Heart right ventricle (tissue), 16 donors: ENCODE measurements at regions not wholly inside any gene's neighbourhood (a gene's known extent, or its start where the extent isn't known, plus 50 kb on each side); places are given as distances from the start of the nearest gene placed in this dataset.

Source experiments
- ATAC-seq, 8 donors: fragments of 200-7000 bp; cut with Tn5 transposase; one replicate each; pipeline ENCODE4 v1.9.1; 2020; ENCODE audit warnings: mild to moderate bottlenecking in 8 of 8, moderate library complexity in 8 of 8, moderate number of reproducible peaks in 1 of 8
- DNase-seq, 2 donors: peaks; one replicate each; pipeline ENCODE4 v3.0.0-alpha.2; 2020
- H3K27ac ChIP-seq, 10 donors: fragments of 200-600 bp; sonication (generic) in 2 of 10; one replicate each; pipeline versions ENCODE4 v1.5.0 to v1.8.0; 2020 to 2022; ENCODE audit warnings: mild to moderate bottlenecking in 3 of 10
- H3K27me3 ChIP-seq, 7 donors: fragments of 200-600 bp; one replicate each; pipeline ENCODE4 v1.8.0; 2021 to 2022; ENCODE audit warnings: mild to moderate bottlenecking in 2 of 7
- H3K36me3 ChIP-seq, 9 donors: fragments of 200-600 bp; sonication (generic) in 1 of 9; one replicate each; pipeline versions ENCODE4 v1.5.0 to v1.8.0; 2020 to 2022; ENCODE audit warnings: mild to moderate bottlenecking in 2 of 9
- H3K4me1 ChIP-seq, 9 donors: fragments of 200-600 bp; sonication (generic) in 1 of 9; one replicate each; pipeline versions ENCODE4 v1.5.0 to v1.8.0; 2020 to 2022; ENCODE audit warnings: mild to moderate bottlenecking in 4 of 9
- H3K4me3 ChIP-seq, 10 donors: fragments of 200-600 bp; sonication (generic) in 2 of 10; one replicate each; pipeline versions ENCODE4 v1.5.0 to v1.8.0; 2020 to 2022; ENCODE audit warnings: mild to moderate bottlenecking in 7 of 10, moderate library complexity in 2 of 10
- H3K9me3 ChIP-seq, 11 donors: fragments of 200-600 bp in 10 of 11; sonication (generic) in 2 of 11; one replicate each; pipeline versions ENCODE4 v1.5.0 to v1.8.0; 2013 to 2022; ENCODE audit warnings: mild to moderate bottlenecking in 2 of 11, control low read depth in 1 of 11, moderate library complexity in 1 of 11
- WGBS, 2 donors: extraction: QIAGEN DNeasy Blood & Tissue Kit; methylation state at CpG; one replicate each; pipeline ENCODE4 v1.1.7; 2013; ENCODE audit warnings: inconsistent platforms in 1 of 2; 5-methylcytosine and 5-hydroxymethylcytosine counted together
- intact Hi-C, 10 donors: fragments of 100-400 bp; cut with DNase I; formaldehyde crosslinking; loops; one replicate each; pipeline versions ENCODE4 v1.11.1 to v1.14.2; 2022
- TF ChIP-seq, protein P1 (sequence below), 9 donors: fragments of 200-600 bp; sonication (generic) in 2 of 9; IDR thresholded peaks; one replicate each; pipeline versions ENCODE4 v1.5.0 to v1.8.0; 2021 to 2022; ENCODE audit warnings: antibody characterized with exemption in 9 of 9, mild to moderate bottlenecking in 5 of 9, moderate library complexity in 1 of 9
- donor health status: Arrhythmogenic right ventricular cardiomyopathy.
- donor health status: ischemic (EF 13 %, LVEDD 7.1; RV severe dilation, severe dysfunction).
- donor health status: healthy with polysubstance abuse.
- donor health status: DM: no; HTN: yes; CAD: no.
- donor health status: DM: no; HTN: no; CAD: no.
- donor health status: ischemic (EF 25% LVEDD 6.9; RV normal size, moderate dysfunction).
- donor health status: ischemic (EF 25% LVEDD 5.7; RV mildly dilated, moderate dysfunction).
- donor health status: healthy.
- donor health status: DM: yes; HTN: yes; CAD: no.
- donor health status: Ischemic cardiomyopathy.
- donor health status: ischemic (EF 35%, LVEDD 5.7; RV mildly dilated, moderate dysfunction).
- donor health status: nonischemic (EF 11% LVEDD 7.7; RV severe dilation, severe dysfunction).
- donor health status: DM: yes; HTN: yes; CAD: no.
- donor health status: PGD.
- donor health status: ischemic (EF 29% LVEDD 5.4; RV normal size, mild dysfunction).
- donor health status: nonischemic (EF 23%, LVEDD 6.1; RV moderate dilation, normal function).

DNA sequence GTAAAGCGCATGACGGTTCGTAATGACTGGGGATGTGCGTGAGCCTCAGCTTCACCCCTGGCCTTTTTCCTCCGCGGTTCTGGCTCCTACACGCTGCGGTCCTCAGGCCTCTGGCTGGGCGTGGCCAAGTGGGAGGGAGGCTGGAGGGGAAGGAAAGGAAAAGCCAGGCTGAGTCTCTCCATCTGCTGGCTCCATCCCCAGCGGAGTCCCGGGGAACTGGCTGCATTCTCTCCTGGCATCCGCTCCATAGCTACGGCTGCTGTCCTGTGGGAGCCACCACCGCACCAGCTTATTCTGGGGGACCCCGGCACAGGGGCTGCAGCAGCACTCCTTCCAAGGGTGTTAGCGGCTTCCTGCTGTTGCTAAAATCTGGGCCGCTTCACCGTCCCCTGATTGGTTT is 68.2 kb upstream of the SLC24A4 start:
- Histone ChIP-seq H3K27me3 (peaks cover 0 to 62% (median 52%) of the 10 kb centered on the region in 7 donors), H3K27ac (no peak overlapping the region), H3K4me3 (peak overlapping the region in 5 of 10 donors; percentile 2 to 26 (median 21)), H3K9me3 (no peaks in the 10 kb centered on the region), H3K36me3 (no peaks in the 10 kb centered on the region), H3K4me1 (peaks cover 0 to 17% (median 0%) of the 10 kb centered on the region in 9 donors)
- TF ChIP-seq, protein P1, sequence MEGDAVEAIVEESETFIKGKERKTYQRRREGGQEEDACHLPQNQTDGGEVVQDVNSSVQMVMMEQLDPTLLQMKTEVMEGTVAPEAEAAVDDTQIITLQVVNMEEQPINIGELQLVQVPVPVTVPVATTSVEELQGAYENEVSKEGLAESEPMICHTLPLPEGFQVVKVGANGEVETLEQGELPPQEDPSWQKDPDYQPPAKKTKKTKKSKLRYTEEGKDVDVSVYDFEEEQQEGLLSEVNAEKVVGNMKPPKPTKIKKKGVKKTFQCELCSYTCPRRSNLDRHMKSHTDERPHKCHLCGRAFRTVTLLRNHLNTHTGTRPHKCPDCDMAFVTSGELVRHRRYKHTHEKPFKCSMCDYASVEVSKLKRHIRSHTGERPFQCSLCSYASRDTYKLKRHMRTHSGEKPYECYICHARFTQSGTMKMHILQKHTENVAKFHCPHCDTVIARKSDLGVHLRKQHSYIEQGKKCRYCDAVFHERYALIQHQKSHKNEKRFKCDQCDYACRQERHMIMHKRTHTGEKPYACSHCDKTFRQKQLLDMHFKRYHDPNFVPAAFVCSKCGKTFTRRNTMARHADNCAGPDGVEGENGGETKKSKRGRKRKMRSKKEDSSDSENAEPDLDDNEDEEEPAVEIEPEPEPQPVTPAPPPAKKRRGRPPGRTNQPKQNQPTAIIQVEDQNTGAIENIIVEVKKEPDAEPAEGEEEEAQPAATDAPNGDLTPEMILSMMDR (IDR thresholded peaks at IDR 0.05) = no peak
- ATAC-seq (peak; percentile 55 to 92 (median 84)), DNase-seq (peak; percentile 56)
- 11 to 12% methylated on average over 18 of the region's 18 CpGs for WGBS, 2 donors
- intact Hi-C loops = no loop called here

GRCh38 chr14:92258934-92259333 is 64.0 kb upstream of the SLC24A4 start:
- H3K4me3 ChIP-seq = no peak overlapping the region
- WGBS, 2 donors = 63 to 65% methylated on average over 3 of the region's 3 CpGs
- no peaks in the 10 kb centered on the region for H3K36me3 ChIP-seq
- intact Hi-C loops = no loop called here
- DNase-seq (no peak), ATAC-seq (no peak)
- TF ChIP-seq, protein P1 (IDR thresholded peaks at IDR 0.05) = no peak
- H3K27me3 ChIP-seq = peaks cover 0 to 42% (median 34%) of the 10 kb centered on the region in 7 donors
- peaks cover 0 to 32% (median 0%) of the 10 kb centered on the region in 9 donors for H3K4me1 ChIP-seq
- no peaks in the 10 kb centered on the region for H3K9me3 ChIP-seq
- H3K27ac ChIP-seq = no peak overlapping the region

DNA sequence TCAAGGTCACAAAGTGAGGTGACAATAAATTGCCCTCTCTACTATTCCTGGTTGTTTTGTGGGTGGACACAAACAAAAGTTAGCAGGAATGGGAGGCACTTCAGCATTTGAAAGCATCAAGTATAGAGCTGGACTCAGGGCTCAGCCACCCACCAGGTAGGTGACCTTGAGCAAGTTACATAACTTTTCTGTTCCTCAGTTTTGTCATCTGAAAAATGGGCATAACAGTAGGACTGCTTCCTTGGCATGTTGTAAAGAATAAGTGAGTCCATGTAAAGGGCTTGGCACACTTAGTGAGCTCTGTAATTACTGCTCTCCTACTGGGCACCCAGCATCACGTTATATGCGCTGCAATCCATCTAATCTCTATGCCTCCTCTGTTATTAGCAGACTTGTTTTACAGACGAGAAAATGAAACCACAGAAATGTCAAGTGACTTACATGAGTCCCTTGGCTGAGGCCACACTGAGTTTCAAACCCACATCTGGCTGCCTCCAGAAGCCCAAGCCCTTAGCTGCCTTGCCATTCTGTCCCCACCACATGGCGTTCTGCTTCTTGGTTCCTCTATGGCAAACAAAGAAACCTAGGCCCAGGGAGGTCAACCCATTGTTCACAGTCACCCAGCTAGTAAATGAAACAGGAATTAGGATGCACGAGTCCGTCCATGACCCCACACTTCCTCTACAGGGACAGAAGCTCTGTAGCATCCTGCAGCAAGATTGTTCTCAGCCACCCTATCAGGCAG is 63.2 kb upstream of the SLC24A4 start:
- 72 to 80% methylated on average over 6 of the region's 6 CpGs for WGBS, 2 donors
- Histone ChIP-seq H3K27ac (peak overlapping the region in 1 of 10 donors; percentile 23), H3K27me3 (peaks cover 0 to 36% (median 26%) of the 10 kb centered on the region in 7 donors), H3K4me1 (peaks cover 0 to 33% (median 0%) of the 10 kb centered on the region in 9 donors), H3K36me3 (no peaks in the 10 kb centered on the region), H3K4me3 (no peak overlapping the region), H3K9me3 (no peaks in the 10 kb centered on the region)
- ATAC-seq (no peak), DNase-seq (no peak)
- TF ChIP-seq, protein P1 (IDR thresholded peaks at IDR 0.05) = no peak
- intact Hi-C loops = loop anchor here in 1 of 10 donors (5.0 kb wide), 1 partner anchor 398 kb away; no protein-coding TSS in a partner anchor

DNA sequence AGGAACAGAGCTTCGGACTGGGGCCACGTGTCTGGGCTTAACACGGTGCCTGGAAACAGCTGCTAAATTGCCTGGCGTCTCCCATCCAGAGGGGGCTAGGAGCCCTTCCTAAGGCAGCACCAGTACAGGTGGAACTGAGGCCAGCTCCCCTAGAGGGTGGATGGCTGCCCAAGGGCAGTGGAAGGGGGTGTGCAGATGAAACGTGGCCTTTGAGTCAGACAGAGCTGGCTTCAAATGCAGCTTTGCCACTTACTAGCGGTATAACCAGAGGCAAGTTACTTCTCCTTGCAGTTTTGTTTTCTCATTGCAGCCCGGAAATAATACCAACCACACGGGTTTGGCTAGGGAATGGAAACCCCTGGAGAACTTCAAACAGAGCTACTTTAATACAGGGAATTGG is 59.3 kb upstream of the SLC24A4 start:
- no peak overlapping the region for H3K4me3 ChIP-seq
- no peaks in the 10 kb centered on the region for H3K9me3 ChIP-seq
- H3K27me3 ChIP-seq = peaks cover 0 to 4% (median 0%) of the 10 kb centered on the region in 7 donors
- peaks cover 0 to 28% (median 0%) of the 10 kb centered on the region in 9 donors for H3K4me1 ChIP-seq
- no peak overlapping the region for H3K27ac ChIP-seq
- WGBS, 2 donors = 52% methylated on average over 8 of the region's 8 CpGs
- no peaks in the 10 kb centered on the region for H3K36me3 ChIP-seq
- TF ChIP-seq, protein P1 (IDR thresholded peaks at IDR 0.05) = no peak
- DNase-seq (no peak), ATAC-seq (peak in 1 of 8 donors; percentile 37)
- intact Hi-C loops = loop anchor here in 1 of 10 donors (5.0 kb wide), 1 partner anchor 394 kb away; no protein-coding TSS in a partner anchor
